Cardiac muscle cell (in vitro differentiated cells and primary cell): ENCODE measurements at regions not wholly inside any gene's neighbourhood (a gene's known extent, or its start where the extent isn't known, plus 50 kb on each side); places are given as distances from the start of the nearest gene placed in this dataset.
A peak's percentile ranks its signal among the peaks of the same experiment; 100 is the strongest.

Experiments
- DNase-seq, 2 donors: peaks; one replicate each; pipeline versions ENCODE4 v3.0.0 to v3.0.0-alpha.2; 2010 to 2017; ENCODE audit warnings: low read depth in 1 of 2, low spot score in 1 of 2
- H3K27ac ChIP-seq: fragments of 200-600 bp; sonication (generic); 2 replicates; pipeline ENCODE4 v1.5.1; 2016
- H3K27me3 ChIP-seq: fragments of 200-600 bp; sonication (generic); 2 replicates; pipeline ENCODE4 v1.6.0; 2016; ENCODE audit warnings: control low read depth
- H3K36me3 ChIP-seq: fragments of 200-600 bp; sonication (generic); 2 replicates; pipeline ENCODE4 v1.5.1; 2016; ENCODE audit warnings: control low read depth
- H3K4me1 ChIP-seq: fragments of 200-600 bp; sonication (generic); 2 replicates; pipeline ENCODE4 v1.8.1; 2017; ENCODE audit warnings: low read depth, mild to moderate bottlenecking, mixed run types
- H3K4me3 ChIP-seq: fragments of 200-600 bp; sonication (generic); 2 replicates; pipeline ENCODE4 v1.5.1; 2016; ENCODE audit warnings: mild to moderate bottlenecking
- H3K9me3 ChIP-seq: fragments of 200-600 bp; sonication (generic); 2 replicates; pipeline ENCODE4 v1.5.1; 2017; ENCODE audit warnings: low read depth, mild to moderate bottlenecking, control low read depth
- TF ChIP-seq, protein P1 (sequence below): IDR thresholded peaks from 2 replicates; pipeline ENCODE4 v1.5.1; 2012; ENCODE audit warnings: low read depth, mild to moderate bottlenecking, low read length

DNA sequence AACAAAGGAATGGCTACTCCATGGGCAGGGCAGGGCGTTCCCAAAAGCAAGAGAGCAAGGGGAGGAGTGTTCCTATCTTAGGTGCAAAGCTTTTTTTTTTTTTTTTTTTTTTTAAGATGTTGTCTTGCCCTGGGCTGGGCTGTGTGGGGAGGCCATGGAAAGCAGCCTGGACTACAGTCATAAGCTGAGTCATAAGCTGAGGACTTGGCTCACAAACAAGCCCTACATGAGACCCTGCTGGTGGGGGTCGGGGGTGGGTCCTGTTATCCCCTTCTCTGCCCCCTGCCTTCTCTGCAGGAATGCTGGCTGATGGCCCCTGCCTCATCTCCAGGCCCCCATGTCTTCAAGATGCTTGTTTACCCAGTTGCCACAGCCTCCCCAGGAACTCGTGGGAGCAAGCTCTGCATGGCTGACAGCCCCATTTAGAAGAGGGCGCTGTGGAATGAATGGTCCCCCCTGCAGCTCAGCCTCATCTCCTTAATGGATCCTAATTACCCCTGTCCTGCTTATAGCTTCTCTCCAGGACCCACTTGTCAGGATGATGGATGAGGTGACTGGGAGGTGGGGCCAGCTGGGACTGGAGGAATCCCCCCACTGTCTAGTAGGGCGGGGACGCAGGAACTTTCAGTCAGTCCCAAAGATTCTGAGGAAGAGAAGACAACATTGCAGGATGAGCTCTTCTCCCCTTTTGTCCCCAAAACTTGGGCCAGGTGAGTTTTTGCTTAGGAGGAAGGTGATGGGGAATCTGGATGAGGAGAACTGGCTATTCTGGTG, 340.8 kb upstream of the PODXL start:
- Histone ChIP-seq H3K4me3 (no peak overlapping the region), H3K4me1 (peaks cover 7% of the 10 kb centered on the region), H3K27ac (no peak overlapping the region), H3K36me3 (no peaks in the 10 kb centered on the region), H3K9me3 (no peaks in the 10 kb centered on the region), H3K27me3 (no peaks in the 10 kb centered on the region)
- peak; percentile 33 to 48 for DNase-seq
- TF ChIP-seq, protein P1, sequence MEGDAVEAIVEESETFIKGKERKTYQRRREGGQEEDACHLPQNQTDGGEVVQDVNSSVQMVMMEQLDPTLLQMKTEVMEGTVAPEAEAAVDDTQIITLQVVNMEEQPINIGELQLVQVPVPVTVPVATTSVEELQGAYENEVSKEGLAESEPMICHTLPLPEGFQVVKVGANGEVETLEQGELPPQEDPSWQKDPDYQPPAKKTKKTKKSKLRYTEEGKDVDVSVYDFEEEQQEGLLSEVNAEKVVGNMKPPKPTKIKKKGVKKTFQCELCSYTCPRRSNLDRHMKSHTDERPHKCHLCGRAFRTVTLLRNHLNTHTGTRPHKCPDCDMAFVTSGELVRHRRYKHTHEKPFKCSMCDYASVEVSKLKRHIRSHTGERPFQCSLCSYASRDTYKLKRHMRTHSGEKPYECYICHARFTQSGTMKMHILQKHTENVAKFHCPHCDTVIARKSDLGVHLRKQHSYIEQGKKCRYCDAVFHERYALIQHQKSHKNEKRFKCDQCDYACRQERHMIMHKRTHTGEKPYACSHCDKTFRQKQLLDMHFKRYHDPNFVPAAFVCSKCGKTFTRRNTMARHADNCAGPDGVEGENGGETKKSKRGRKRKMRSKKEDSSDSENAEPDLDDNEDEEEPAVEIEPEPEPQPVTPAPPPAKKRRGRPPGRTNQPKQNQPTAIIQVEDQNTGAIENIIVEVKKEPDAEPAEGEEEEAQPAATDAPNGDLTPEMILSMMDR: no peak

GRCh38 chr7:131896165-131896863, 339.9 kb upstream of the PODXL start:
- H3K27ac ChIP-seq: no peak overlapping the region
- H3K4me3 ChIP-seq: no peak overlapping the region
- no peaks in the 10 kb centered on the region for H3K27me3 ChIP-seq
- no peaks in the 10 kb centered on the region for H3K36me3 ChIP-seq
- H3K9me3 ChIP-seq: no peaks in the 10 kb centered on the region
- TF ChIP-seq, protein P1: no peak
- no peak for DNase-seq
- peaks cover 7% of the 10 kb centered on the region for H3K4me1 ChIP-seq

DNA sequence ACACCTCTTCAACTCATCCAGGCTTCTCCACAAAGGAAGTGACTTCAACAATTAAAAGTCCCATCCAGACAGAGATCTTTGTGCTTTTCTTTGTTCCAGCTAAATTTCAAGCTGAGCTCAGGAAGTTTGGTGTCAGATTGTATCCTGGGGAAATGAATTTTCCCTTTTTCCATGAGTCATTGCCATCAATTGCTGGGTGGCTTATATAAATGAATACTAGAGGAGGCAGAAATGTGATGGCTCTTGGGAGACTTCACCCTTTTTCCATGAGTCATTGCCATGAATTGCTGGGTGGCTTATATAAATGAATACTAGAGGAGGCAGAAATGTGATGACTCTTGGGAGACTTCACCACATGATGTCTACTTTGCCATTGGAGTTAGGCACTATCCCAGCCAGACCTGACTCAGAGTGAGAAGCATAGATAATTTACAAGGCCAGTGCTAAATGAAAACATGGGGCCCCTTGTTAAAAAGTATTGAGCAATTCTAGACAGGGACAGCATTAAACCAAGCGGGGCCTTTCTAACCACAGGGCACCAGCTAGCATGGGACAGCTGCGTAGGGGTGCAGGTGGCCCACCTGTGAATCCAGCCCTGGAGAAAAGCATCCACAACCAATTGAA, 339.2 kb upstream of the PODXL start:
- Histone ChIP-seq H3K27ac (no peak overlapping the region), H3K4me3 (no peak overlapping the region), H3K27me3 (no peaks in the 10 kb centered on the region), H3K9me3 (no peaks in the 10 kb centered on the region), H3K4me1 (peaks cover 7% of the 10 kb centered on the region), H3K36me3 (no peaks in the 10 kb centered on the region)
- peak in 1 of 2 donors; percentile 69 for DNase-seq
- TF ChIP-seq, protein P1: no peak

- H3K9me3 ChIP-seq: no peaks in the 10 kb centered on the region
- no peaks in the 10 kb centered on the region for H3K36me3 ChIP-seq
- peaks cover 12% of the 10 kb centered on the region for H3K4me1 ChIP-seq
- no peak overlapping the region for H3K4me3 ChIP-seq
- H3K27me3 ChIP-seq: no peaks in the 10 kb centered on the region
- no peak overlapping the region for H3K27ac ChIP-seq
- TF ChIP-seq, protein P1: no peak
- DNase-seq: no peak
These were observed 337.4 kb upstream of the PODXL start for GRCh38 chr7:131893631-131894340.

DNA sequence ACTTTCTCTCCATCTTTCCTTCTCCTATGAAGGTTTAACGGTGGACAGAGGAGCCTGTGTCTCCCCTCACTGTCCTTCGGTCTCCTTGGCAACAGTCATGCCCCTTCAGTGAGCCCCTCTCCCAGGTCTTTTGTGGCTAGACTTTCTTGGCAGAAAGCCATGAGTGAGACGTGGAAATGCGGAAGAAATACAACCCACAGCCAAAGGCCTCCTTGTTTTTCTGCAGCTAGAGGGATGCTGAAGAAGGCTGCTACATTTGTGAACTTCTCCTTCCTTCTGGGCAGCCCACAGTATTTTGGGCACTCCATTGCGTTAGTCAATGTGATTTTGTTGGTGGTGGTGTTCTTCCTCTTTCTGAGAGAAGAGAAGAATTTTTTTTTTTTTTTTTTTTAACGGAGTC, 333.7 kb upstream of the PODXL start:
- H3K4me1 ChIP-seq: peaks cover 6% of the 10 kb centered on the region
- DNase-seq: no peak
- no peaks in the 10 kb centered on the region for H3K27me3 ChIP-seq

More for the DNA sequence above, 333.7 kb upstream of the PODXL start:
- no peak overlapping the region for H3K4me3 ChIP-seq
- no peak overlapping the region for H3K27ac ChIP-seq
- no peaks in the 10 kb centered on the region for H3K36me3 ChIP-seq
- no peaks in the 10 kb centered on the region for H3K9me3 ChIP-seq
- TF ChIP-seq, protein P1: no peak
